ENCODE measurements at regions not wholly inside any gene's neighbourhood (a gene's known extent, or its start where the extent isn't known, plus 50 kb on each side); places are given as distances from the start of the nearest gene placed in this dataset.
"Not testable (repeated sequence)": the region's sequence is repeated elsewhere in the genome, so short reads cannot be mapped to it uniquely, and the experiment has no call there.

DNA sequence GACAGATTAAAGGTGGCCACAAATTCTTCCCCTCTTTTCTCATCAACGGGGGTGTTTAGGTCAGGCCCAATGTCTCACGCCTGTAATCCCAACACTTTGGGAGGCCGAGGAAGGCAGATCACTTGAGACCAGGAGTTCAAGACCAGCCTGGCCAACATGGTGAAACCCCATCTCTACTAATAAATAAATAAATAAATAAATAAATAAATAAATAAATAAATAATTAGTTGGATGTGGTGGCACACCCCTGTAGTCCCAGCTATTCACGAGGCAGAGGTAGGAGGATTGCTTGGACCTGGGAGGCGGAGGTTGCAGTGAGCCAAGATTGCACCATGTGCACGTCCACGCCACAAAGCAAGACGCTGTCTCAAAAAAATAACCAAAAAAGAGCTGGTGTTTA, 180.7 kb downstream of the FASLG start:
- DNase-seq: not testable (repeated sequence)

DNA sequence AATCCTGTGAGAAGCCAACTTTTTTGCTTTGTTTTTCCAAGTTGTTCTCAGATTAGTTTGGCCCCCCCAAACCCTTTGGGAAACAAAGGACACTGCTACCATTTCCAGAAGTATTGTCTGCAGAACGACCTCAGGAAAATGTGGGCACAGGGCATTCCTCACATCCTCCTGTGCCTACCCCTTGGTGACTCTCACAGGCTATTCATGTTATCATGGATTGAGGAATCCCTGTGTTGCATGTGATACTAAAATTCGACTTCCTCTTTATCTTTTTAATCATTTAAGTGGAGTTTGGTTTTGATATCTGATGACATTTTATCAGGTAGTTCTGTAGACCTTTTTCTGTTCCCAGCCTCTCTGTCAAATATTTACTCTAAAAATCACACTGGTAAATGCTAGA, 184.5 kb downstream of the FASLG start:
- no peak for DNase-seq

DNA sequence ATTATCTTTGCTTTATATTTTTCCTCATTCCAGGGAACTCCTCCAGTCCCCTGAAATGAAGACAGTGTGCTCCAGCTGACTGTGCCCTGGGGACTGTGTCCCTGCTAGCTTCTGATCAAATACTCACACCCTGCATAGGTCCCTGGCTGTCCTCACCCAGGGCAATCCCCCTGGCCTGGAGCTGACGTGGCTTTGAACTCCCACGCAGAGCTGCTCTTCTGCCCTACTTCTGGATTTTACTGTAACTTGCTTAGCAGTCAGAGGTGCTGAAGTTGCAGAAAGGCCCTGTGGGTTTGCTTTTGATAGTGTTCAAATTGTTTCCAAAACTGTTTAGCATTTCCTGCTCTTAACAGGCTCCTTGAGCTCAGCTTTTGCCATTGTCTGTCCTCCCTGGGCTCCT, 186.5 kb downstream of the FASLG start:
- no peak for DNase-seq

DNA sequence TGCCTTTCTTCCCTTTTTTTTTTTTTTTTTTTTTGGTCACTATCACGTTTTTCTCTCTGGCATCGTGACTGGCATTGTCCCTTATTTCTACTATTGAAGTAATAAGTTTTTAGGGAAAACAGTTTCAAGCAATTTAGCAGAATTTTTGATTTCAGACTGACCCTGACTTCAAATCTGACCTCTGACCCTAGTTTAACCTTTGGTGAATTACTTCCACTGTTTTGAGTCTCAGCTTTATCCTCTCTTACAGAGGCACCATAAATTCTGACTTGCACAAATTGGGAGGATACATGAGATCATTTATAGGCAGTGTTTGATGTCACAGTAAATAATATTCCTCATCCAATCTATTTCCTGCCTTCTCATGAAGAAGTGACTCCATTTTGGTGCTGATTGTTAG, 187.0 kb downstream of the FASLG start:
- no peak for DNase-seq

DNA sequence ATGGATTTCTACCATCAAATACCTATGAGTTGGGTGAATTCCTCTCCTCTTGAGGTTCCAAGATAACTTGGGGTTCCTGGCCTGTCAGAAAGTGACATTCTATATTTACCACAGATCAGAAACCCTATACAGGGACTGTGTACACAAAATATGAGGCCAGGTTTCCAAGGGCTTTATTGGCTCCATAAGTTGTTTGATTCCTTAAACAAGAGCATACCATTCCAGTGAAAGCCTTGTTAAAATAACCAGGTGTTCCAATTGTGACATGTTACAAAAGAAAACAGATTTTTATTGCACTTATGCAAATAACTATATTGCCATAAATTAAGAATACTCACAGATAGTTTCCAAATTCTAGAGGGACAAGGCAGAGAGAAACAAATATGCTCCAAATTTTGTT, 188.9 kb downstream of the FASLG start:
- DNase-seq: not testable (repeated sequence)

DNA sequence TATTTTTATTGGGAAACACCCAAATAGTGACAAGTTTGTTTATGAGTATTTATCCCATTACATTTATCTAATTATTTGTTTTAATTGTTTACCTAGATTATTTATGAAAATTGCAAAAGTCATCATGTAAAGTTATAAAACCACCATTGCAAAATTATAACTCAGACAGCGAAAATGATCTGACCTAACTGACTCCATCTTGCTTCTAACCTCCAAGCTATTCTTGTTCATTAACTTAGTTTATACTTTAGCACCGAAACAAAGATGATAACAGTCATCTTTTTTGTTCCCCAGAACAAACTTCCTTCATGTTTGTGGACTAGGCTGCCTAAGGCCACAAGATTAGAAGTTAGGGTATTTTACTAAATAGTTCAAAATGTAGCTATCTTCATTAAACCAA, 190.8 kb downstream of the FASLG start:
- no peak for DNase-seq

DNA sequence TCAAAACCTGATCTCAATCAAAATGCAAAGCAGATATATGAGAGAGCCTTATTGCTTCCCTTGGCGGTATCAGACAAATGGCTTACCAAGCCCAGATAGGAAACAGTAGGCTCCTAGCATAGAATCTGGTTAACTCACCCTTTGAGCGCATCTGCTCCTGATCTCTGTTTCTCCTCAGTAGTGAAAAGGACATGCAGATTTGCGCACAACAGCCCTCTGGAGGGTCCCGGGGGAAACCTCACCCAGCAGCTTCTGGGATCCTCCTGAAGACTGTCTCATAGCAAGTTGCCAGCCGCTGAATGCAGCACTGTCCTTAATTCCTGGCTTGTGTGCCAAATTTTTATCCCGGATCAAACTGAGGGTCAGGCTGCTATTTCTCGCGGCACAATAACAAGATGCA, 192.2 kb downstream of the FASLG start:
- DNase-seq: no peak

DNA sequence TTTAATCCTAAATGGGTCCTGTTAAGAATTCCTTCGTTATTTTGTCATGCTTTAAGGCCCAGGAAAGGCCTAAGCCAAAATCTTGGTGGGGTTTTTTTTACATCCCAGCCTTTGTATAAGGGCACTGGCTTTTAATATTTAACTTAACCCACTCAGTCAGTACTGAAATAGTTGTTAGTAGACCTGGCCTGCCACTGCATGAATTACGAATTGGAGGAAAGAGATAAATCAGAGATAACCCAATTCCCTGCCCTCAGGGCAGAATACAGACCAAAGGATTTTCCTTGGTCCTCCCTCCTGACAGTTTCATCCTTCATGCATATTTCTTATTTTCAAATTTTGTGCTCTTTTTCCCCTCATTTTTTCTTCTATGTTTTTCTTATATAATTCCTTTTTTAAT, 193.0 kb downstream of the FASLG start:
- no peak for DNase-seq

DNA sequence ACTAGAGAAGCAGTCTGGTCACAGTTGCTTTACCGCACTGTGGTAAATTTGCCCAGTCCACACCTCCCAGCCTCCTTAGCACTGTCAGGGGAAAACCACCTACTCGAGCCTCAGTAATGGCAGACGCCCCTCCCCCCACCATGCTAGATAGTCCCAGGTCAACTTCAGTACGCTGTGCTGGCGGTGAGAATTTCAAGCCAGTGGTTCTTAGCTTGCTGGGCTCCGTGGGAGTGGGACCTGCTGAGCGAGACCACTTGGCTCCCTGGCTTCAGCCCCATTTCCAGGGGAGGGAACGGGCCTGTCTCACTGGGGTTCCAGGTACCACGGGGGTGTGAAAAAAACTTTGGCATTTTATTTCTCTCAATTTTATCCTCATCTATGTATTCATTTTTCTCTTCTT, 194.8 kb downstream of the TNFSF18 start:
- not testable (repeated sequence) for DNase-seq

DNA sequence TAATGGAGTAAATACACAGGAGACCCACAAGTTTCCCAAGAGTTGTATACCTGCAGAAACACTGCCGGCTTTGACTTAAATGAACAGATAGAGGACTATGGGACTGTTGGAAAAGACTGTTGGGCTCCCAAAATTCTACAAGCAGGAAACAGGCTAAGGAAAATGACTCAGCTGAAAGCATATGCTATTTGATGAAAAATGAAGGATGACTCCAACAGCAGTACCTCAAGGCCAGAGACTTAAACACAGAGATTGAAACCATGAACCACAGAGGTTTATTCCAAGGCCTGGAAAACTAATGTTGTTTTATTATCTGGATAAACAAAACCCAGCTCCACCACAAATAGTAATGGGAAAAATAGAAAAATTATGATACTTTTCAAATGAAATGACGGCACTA, 187.7 kb downstream of the TNFSF18 start:
- DNase-seq: no peak

DNA sequence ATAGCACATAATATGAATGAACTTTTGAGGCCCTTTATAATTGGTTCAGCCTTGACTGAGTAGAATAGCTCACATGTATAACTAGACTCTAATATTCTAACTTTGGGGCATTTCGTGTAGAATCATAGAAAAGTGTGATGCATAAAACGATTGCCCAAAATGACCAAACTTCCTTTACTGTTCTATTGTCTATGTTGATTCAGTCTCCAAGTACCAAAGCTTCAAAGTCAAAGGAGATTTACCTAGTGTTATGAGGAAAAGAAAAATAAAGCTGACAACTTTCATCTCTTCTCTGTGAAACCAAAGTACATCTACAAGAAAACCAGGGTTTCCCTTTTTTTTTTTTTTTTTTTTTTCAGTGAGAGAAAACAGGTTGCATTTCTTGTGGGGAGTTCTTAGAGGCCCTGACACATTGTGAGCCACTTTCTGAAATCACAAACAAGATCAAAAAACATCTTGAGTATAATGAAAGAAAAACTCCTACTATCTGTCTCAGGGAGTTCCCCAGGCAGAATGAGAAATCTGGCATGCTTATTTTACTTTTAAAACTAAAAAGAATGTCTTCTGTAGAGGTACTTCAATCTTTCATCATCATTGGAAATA, 183.4 kb downstream of the TNFSF18 start:
- DNase-seq: no peak

DNA sequence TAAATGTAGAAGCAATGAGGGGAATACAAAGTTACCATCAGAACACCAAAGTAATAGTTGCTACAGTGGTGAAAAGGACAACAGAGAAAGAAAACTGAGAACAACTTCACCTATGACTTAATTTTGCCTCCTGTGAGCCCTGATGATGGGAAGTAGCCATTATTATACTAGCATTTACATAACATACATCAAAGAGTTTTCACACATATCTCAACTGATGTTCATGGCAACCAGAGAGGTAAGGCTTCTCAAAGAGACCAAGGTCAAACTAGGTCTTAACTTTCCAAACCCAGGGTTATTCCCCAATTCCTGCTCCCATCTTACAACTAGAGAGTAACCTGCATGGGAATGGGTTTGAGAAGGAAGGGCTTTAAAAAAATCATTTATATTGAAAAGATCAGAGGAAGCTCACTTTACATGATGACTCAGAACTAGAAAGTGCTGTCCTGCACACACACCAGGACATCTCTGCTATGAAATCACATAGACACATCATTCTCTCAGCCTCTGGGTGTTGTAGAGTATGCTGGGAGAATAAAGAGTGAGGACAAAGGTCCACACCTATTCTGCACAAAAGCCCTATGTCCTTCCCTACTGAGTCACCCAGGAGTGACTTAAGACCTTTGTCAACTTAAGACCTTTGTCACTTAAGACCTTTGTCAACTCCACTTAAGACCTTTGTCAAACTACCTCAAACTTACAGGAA, 179.7 kb downstream of the TNFSF18 start:
- DNase-seq: no peak

DNA sequence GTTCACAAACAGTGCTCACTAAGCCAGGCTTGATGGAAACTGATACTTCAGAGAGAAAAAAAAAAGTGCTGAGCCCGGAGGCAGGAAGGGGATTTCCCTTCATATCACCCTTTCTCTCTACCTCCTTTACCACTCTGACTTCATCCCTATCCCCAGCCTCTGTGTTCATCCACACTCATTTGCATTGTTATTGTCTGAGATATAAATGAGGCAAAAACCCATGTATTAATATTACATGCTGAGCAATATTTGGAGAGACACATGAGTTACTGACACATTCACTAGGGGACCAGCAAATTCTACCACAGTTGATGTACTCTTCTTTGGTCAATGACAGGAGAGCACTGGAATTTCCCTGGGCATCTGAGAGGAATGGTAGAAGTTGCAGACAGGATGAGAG, 175.8 kb downstream of the TNFSF18 start:
- DNase-seq: no peak

DNA sequence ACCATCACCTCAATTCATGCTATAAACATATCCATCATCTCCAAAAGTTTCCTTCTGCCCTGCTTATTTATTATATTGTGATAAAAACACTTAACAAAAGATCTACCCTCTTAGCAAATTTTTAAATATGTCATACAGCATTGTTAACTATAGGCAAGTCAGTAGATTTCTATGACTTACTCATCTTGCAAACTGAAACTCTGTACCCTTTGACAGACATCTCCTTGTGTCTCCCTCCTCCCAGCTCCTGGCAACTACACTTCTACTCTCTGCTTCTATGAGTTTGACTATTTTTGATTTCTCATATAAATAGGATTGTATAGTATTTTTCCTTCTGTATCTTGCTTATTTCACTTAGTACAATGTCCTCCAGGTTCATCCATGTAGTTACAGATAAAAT, 174.8 kb downstream of the TNFSF18 start:
- no peak for DNase-seq

DNA sequence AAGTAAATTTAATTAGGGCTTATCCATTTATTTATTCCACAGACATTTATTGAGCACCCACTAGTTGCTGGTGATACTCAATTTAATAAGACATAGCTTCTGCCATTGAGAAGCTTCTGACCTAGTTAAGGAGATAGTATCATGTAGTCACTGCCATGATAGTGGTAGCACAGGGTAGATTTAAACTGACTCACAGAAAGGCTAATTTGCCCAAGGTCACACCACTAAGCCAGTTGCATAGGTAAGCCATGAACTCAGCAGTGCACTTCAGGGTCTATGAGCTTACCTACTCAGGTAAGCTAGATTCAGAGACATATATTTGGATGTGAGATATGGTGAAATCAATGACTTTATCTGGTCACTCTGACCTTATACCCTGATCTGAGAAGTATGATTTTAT, 168.4 kb downstream of the TNFSF18 start:
- no peak for DNase-seq

DNA sequence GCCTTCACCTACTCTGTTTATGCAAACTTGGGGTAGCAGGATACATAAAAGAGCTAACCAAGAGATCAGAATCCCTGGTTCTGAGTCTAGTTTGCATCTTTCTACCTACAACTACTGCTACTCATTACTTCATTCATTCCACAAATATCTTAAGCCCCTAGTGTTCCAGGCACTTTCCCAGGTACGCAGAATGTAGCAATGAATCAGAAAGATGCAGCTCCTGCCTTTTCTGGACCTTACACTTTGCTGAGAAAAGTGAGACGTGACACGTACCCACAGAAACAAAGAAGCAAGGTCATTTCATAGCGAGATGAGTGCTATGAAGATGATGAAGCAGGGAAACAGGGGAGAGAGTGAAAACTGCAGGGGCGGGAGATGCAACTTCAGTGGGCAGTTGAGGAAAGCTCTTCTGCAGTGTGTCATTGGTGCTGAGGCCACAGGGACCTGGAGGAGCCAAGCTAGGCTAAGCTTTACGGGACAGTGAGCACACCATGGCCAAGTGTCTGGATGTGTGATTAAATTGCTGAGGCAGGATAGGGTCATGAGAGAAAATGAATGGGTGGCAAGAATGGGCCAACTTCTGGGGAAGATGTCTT, 167.9 kb downstream of the TNFSF18 start:
- DNase-seq: no peak

DNA sequence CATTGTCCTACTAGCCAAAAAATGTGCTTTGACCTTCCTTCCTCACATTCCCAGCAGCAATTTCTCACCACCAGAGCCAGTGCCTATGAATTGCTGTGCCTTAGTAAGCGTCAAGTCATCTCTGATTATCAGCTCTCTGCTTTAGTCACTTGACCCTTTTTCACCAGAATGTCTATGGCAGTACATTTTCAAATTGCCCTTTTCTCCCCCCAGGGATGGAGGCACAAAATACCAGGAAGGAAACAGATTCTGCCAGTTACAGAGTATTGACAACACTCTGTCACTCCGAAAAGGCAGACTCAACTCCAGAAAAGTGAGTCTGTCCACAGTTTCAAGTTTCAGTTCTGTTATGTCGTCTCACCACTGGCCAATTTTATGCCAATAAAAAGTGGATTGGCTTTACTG, 167.4 kb downstream of the TNFSF18 start:
- peak; percentile 8 for DNase-seq

DNA sequence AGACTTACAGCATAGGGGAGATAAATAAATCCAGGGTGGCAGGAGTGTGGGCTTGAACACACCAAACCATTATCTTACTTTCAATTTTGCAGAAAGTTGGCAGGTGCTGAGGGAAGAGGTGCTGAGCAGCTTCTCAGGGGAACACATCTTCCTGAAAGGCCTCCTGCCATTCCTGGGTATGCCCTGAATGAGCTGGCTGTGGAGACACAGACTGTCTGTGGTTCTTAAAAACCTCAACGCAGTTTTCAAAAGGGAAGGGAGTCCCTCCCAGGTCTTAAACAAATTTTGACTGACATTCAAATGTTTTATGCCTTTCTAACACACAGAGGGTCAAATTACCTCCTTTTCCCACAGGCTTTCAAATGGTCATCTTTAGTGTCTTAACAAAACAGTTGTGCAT, 166.9 kb downstream of the TNFSF18 start:
- no peak for DNase-seq

DNA sequence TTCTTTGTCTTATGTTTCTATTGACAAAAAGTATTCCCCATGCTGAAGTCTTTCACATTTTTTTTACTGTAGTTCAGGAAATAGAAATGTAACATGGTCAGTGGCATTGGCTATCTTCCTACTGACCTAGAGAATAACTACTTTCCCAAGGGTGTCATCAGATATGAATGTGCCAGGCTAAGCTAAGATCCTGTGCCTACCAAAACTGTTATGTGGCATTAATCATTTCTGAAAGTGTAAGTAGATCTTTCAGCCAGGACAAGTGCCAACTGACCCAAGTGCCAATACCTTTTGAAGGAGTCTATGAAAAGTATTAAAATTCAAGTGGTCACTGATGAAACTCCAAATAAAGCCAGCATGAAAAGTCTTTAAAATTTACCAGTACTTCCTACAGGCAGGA, 165.3 kb downstream of the TNFSF18 start:
- DNase-seq: no peak

DNA sequence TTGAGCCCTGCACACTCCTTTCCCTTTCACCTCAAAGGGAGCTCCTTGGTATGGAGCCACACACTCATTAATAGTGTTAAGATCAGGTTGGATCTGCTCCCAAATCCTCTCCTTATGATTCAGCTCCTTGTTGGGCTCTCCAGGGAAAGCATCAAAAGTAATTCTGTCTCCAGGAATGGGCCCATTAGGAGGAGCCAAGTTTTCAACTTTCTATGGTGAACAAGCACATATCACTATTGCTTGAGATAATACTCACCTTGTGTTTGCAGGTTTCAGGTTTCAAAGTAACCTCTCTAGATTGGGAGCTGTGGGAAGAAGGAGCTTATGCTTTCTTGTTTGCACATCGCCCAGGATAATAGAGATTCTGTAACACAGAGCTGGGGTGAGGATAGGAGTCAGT, 164.8 kb downstream of the TNFSF18 start:
- DNase-seq: no peak

DNA sequence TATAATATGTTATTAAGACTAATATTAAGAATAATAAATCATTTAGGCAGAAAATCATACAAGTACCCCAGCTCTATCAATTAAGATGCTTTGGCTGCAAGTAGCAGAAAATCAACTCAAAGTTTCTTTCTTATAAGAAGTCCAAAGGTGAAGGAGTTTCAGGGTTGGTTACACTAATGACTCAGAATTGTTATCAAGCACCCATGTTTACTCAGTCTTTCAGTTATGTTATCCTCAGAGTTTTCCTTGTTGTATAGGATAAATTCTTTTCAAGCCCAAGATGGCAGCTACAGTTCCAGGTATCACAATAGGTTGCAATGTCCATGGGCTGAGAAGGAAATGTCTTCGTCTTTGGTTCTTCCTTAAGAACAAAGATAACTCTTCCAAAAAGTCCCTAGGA, 163.6 kb downstream of the TNFSF18 start:
- no peak for DNase-seq

DNA sequence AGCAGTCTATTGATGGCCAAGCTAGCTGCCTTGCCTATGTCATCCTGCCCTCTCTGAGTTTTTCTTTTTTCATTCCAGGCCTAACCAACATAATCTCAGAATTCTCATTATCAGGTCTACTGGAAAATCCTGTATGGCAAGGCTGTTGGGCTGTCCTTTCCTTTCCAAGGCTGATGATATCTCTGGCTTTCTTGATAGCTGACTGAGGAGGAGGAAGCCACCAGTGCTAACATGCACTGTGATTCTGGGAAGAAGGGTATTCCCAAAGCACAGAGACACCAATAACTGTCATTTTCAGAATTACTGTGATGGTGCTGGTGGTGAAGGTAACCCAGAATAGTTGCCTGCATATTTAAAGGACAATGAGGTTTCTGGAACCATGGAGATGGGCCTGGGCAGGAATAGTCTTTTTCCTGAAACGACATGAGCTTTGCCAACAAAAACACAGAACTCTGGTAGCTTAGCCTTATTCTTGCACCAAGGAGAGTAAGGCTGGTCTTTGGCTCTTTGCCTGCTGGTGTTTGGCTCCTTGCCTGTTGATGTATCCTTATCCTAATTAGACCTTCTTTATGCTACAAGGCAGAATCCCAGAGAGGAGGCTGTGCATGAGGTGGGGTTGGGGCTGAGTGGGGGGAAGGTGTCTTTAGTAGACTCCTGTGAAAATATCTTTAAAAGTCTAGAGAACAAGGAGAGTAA, 157.4 kb downstream of the TNFSF18 start:
- DNase-seq: no peak

DNA sequence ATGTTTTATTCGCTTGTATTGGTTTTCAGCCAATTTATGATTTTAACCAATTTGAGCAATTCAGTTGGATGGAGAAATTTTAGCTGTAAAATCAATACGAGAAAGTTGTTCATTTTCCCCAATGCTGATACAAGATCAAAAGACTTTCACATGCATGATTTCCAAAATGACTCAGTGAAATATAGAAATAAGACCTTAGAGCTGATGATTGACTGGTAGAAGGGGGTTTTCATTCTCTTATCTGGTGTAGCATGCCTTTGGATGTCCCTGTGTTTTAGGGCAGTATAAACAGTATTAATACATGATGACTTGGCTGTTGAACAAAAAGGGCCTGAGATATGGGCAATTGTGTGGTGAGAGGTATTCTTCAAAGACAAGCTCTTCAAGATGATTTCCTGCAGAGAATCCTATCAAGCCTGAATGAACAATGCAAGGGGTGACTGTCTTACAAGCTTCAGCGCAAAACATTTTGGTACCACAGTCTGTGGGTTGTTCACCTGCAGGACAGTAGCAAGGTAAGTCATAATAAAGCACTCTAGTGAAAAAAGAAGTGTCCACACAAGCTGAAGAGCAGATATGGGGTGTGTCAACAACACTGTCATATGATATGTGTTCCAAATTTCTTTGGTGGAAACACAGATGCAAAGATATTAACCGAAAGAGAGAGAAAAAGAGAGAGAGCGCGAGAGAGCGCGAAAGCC, 156.2 kb downstream of the TNFSF18 start:
- DNase-seq: no peak

Data from MV-4-11 (cell line).